NCI-H2227 treated with DMSO at 0.1 percent for 48 hours (cell line): ENCODE measurements at regions not wholly inside any gene's neighbourhood (a gene's known extent, or its start where the extent isn't known, plus 50 kb on each side); places are given as distances from the start of the nearest gene placed in this dataset.
"Not testable (repeated sequence)": the region's sequence is repeated elsewhere in the genome, so short reads cannot be mapped to it uniquely, and the experiment has no call there.

Experiments used
- DNase-seq: peaks from one replicate; lab custom pipeline; 2025; lab: John Stamatoyannopoulos, UW

DNA sequence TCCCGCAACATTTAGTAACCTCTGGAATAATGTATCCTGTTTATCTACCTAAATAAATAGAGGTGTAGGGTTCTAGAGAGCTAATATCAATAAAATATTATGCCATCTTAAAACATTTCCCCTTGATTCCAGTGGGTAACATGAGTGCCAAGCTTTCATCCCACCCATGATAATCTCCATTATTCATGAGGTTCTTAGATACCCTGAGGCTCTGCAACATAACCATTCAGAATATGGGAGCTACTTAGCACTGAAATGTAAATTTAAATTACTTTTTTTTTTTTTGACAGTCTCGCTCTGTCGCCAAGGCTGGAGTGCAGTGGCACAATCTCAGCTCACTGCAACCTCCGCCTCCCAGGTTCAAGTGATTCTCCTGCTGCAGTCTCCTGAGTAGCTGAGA, 832.7 kb downstream of the BRINP3 start:
- no peak for DNase-seq

DNA sequence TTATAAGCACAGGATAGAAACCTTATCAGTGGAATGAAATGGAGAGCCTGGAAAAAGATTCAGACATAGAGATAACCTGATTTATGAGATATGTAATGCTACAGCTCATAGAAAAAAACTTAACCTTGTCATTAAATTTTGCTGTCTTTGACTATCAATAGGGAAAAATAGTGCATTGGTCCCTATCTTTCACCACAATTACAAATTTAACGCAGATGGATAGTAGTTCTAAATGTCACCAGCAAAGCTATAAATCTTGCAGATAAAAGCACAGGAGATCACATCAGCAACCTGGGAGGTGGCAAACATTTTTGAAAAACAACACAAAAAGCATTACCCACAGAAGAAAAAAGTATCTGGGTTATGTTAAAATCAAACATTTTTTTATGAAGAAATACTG, 831.6 kb downstream of the BRINP3 start:
- DNase-seq, result no peak

DNA sequence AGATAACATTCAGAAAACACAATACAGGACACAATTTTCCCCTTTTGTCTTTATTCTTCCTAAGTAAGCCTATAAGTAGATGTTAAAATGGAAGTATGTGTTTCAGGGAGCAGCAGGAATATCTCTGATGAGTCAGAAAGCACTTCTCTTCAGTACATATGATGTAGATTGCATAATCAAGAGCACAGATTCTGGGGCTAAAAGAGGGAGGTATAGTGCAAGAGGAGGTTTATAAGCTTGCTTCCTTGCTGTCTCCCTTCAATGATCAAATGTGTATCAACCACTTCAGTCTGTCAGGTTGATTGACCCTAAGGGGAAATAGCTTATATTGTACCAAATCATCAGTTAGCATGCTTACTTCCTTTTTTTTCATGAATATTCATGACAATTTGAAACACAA, 822.8 kb downstream of the BRINP3 start:
- DNase-seq, result no peak

DNA sequence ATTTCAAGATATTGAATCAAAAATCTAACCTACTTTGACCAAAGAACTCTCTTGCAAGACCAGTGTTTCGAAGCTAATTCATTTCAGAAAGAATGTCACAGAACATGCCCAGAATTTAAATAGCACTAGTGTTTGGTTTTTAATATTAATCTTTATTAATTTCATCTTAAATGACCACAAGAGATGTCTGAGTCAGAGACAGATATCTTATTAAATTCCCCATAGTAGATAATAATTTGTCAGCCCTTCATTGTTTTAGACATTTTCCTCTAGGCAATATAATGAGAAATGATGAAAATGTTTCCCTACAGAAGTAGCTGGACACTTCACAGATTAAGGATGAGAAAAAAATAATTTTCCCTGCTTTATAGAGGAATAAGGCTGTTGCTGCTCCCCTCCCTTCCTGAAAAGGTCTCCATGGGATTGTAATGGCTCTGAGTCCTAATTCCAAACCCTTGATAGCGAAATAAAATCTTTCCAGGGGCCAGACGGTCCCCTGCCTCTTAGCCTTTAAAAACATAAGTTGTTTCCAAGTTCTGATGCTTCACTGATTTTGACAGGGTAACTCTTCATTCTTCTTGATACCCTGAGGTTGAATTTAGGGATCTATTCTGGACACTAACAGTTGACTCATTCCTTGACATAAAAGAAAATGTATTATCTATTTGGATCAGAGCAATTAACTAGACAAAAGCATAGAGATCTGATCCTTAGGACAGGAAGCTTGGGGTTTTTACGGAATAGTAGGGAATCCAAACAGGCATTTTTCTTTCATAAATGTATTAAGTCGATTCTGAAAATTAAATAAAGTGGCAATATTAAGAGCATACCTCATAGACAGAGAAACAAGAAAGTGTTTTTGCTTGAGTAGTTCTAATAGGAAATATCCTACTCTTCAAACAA, 820.8 kb downstream of the BRINP3 start:
- no peak for DNase-seq

DNA sequence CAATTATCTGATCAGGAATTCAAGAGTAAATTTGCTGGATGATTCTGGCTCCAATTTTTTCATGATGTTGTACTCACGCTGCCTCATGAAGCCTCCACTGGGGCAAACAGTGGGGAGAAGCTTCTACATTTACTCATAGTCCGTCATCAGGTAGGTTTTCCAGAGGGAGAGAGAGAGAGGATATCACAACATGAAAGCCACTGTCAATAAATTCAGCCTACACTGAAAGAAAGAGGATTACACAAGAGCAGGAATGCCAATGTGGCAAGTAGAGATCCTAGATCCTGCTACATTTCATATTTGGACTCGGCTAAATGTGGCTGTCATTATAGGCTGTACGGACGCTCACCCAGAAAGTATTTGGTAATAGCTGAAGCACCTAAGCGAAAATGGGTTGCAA, 819.9 kb downstream of the BRINP3 start:
- DNase-seq, result no peak

DNA sequence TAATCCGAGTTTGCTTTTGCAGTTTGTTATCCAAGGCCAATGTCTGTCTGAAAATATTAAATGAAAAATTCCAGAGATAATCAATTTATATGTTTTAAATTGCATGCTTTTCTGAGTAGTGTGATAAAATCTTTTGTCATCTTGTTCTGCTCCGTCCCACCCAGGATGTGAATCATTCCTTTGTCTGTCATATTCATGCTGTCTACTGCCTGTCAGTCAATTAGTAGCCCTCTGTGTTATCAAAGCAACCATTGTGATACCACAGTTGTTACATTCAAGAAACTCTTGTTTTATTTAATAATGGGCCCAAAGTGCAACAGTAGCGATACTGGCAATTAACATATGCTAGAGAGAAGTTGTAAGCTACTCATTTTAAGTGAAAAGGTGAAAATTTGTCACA, 819.3 kb downstream of the BRINP3 start:
- DNase-seq, result no peak

DNA sequence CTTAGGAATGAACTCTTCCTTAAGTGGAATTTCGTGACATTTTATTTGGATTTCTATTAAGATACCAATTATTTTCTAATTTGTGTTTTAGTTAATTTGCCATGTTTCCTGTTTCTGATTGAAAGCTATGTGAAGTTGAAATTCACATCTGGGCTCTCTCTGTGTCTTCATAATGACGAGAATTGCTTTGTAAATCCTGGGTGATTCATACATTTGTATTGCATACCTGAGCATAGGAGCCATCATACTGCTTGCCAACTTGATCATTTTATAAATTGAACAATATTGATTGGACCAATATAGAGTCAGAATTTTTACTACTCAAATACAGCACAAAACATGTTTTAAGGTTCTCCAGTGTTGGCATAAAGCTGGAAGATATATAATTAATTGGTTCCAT, 817.9 kb downstream of the BRINP3 start:
- no peak for DNase-seq

DNA sequence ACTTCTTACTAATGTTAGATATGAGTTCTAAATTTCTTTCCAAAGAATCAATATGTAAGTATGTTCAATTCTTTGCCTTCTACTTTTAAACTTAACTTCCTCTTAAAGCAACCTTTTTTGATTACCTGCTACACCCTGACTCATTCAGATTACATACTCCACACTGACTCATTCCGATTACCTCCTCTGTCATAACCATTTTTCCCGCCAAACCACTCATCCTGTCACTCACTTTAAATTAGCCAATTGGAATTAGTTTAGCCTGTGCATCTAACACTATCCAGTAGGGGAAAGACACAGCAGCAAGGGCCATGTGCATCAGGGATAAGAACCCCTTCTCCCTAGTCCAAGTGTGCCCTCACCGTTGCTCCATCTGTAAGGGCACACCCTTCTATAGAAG, 815.5 kb downstream of the BRINP3 start:
- no peak for DNase-seq

DNA sequence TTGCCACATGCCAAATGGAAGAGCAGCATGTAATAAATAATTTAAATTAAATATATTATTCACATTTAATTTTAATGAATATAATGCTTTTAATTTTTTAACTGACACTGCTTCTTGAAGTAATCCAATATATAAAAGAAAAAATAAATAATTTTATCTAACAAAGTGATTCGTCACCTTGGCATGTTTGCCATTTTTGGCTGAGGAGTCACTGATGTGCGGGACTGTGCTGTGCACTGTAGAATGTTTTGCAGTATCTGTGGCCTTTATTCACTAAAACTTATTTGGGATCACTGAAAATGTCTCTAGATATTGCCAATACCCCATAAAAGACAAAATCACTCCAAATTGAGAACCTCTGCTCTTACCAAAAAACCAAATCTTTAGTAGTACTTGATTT, 807.8 kb downstream of the BRINP3 start:
- DNase-seq, result no peak

DNA sequence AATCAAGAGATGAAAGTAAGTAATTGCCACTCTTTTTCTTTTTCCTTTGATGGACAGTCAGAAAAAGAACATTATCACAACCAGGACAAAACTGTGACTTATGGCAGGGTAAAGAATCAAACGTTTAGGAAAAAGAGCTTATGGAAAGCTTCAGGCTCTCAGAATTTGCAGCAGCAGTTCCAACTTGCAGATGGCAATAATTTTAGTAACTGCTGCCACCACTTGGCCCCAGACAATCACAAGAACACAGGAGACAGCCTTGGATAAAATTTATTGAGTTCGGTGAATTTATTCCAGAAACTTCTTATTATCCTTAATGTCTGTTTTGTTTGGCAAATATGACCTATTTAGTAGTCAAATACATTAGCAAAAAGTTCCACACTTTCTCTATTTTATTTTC, 804.4 kb downstream of the BRINP3 start:
- DNase-seq, result no peak

DNA sequence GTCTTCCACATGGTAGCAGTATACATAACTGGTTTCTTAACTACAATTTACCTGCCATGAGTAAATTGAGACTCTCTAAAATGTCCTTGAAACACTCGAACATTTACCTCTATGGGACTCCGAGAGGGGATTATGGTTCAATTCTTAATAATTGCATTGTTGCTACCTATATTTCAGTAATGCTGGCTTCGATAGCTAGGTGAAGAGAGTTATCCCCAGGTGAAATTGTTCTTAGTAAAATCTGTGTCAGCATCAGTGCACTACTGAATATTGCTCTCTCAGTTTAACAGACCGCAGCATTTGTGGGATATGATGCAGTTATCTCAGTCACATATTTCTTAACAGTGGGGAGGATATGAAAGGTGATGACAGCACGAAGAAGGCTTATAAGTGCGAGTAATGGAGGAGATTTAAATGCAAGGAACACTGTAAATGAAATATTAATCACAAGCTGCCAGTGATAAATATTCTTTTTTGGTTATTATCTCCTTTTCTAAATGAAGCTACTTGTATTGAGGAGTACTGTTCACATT, 801.9 kb downstream of the BRINP3 start:
- DNase-seq, result no peak

DNA sequence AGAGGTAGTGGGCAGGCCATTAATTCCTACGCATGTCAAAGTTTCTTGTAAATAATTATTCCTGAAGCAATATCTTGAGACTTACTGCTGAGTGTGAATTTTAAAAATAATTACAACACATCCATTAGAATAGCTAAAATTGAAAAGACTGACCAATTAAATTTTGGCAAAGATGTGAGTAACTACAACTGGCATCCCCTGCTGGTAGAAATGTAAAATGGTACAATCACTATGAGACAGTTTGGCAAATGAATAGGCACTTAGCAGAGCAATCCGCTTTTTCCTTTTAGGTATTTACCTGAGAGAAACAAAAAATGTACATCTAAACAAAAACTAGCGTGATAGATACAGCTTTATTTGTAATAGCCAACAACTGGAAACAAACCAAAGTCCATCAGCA, 798.9 kb downstream of the BRINP3 start:
- no peak for DNase-seq

DNA sequence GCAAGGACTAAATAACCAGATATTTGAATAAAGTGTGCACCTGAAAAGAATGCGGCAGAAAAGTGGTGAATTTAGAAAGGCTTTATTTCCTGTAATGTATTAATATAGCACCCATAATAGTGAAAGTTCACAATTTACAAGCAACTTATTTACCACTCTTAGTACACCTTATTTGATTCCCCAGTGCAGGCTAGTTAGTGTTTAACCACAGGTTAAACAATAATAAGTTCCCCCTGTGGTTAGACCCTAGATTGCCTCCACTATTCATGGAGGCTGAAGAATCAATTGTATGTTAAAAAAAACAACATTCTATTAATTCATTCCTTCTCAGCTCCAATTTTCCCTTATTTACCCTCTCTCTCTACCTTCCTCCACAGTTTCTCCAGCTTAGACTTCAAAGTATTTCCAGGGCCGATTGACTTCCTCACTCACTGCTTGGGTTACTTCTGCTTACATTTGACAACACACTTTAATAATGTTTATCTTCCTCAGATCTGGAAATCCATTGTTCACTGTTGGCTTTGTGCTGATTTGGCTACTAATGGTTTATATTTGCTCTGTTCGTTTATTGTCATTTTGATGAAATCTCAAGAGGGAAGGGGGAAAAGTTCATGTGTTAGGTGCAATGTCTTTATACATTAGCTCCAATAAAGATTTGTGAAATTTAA, 796.3 kb downstream of the BRINP3 start:
- no peak for DNase-seq

DNA sequence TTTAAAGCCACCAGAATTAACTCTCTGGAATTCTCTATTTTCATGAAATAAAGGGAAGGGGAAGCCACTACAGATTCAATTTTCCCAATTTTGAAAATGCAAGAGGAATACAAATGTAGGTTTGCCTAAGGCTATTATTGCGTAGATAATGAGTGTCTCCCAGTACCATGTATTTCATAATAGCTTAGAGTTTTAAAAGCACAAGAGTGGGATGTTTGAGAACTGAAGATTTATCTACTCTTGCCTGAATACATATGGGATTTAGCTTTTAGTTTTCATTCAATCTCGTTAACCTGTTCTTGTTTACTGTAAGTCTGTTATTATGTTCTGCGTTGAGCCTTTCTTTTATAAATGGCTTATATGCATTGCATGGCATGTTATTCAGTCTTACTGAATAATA, 795.1 kb downstream of the BRINP3 start:
- no peak for DNase-seq

DNA sequence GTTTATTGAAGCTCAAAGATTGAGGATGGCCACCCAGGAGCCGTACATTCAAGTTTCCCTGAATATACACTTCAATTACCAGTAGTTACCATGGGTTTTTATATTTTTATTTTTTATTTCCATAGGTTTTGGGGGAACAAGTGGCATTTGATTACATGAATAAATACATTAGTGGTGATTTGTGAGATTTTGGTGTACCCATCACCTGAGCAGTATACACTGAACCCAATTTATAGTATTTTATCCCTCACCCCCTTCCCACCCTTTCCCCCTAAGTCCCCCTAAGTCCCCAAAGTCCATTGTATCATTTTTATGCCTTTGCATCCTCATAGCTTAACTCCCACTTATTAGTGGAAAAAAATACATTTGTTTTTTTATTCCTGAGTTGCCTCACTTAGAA, 791.4 kb downstream of the BRINP3 start:
- no peak for DNase-seq

DNA sequence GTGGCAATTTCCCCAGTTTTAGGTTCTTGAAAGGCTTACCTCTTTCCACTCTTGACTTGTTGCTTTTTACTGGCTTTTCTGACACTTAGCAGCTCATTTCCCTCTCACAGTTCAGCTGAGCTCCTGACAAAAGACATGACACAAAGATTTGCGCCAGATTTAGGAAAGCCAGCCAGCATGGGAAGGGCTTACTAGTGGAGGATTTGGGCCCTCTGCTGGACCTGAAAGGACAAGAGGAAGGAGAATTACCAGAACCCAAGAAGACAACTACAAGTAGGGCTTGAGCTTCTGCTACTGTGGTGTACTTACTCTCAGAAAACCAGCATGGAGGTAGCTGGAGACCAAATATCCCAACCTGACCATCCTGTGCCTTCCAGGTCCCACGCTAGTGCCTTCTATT, 784.5 kb downstream of the BRINP3 start:
- no peak for DNase-seq

DNA sequence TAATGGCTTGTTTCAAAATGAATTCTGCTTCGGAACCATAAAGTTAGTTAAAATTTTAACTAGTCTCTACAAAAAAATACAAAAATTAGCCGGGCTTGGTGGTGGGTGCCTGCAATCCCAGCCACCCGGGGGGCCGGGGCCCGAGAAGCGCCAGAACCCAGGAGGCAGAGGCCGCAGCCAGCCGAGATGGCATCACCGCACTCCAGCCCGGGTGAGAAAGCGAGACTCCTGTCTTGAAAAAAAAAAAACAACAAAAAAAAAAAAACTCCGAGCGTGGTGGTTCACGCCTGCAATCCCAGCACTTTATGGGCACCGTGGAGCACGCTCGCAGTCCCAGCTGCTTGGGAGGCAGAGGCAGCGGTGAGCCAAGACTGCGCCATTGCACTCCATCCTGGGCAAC, 781.4 kb downstream of the BRINP3 start:
- DNase-seq, result no peak

DNA sequence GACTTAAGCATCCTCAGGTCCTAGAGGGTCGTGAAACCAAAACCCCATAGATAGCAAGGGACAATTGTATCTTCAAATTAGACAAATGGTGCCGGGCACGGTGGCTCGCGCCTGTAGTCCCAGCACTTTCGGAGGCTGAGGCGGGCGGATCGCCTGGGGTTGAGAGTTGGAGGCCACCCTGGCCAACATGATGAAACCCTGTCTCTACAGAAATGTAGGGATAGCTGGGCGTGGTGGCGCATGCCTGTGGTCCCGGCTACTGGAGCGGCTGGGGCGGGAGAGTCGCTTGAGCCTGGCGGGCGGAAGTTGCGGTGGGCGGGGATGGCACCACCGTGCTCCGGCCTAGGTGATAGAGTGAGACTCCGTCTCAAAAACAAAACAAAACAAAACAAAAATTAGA, 780.6 kb downstream of the BRINP3 start:
- DNase-seq, result no peak

DNA sequence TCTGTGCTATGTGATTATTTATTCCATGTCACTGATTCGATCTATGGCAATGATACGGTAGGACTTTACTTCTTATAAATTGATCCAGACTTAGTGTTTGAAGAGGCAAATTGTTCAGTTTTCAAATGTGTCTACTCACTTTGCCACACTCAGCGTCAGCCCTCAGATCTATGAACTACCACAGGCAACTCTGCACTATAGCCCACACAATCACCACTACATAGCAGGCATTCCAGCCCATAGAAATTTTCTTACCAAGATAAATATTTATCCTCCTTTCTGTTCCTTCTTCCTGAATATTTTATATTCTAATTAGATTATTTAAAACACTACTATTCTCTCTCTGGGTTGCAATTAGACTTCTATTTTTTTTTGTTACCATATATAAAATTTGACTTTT, 776.1 kb downstream of the BRINP3 start:
- no peak for DNase-seq

DNA sequence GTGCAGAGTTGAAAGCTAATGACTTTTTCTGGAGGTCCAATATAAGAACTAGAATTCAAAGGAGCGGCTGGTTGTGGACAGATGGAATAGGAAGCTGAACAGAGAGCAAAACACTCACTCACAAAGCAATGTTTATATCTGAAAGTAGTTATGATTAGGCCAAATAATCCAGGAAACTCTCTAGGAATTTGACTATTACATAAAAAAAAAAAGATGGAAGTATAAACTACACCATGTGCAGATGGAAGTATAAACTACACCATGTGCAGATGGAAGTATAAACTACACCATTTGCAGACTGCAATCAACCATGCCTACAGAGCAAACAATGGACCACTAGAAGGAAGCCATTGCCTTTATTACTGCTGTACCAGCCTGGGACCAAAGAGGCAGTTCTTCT, 771.1 kb downstream of the BRINP3 start:
- DNase-seq, result no peak

DNA sequence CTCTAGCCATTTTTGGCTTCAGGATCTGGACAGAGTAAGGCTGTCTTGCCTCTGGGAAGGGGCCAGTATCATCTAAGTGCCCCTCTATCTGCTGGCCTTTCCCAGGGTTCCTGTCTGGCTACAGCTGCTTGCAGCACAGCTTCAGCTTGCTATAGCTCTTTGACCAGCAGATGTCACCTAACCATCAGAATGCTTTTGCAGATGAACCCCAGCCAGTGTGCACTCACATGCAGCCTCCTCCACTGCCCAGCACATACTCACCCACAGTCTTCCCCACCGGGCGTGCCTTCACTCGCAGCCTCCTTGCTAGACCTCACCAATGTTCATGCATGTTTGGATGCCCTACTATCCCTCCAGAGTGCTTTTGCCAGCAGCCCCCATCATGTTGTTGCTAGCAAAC, 769.0 kb downstream of the BRINP3 start:
- DNase-seq, result no peak

DNA sequence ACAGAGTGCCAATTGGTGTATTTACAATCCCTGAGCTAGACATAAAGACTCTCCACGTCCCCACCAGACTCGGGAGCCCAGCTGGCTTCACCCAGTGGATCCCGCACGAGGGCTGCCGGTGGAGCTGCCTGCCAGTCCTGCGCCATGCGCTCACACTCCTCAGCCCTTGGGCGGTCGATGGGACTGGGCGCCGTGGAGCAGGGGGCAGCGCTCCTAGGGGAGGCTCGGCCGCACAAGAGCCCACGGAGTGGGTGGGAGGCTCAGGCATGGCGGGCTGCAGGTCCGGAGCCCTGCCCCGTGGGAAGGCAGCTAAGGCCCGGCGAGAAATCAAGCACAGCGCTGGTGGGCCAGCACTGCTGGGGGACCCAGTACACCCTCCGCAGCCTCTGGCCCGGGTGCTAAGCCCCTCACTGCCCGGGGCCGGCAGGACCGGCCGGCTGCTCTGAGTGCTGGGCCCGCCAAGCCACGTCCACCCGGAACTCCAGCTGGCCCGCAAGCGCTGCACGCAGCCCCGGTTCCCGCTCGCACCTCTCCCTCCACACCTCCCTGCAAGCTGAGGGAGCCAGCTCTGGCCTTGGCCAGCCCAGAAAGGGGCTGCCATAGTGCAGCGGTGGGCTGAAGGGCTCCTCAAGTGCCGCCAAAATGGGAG, 759.4 kb downstream of the BRINP3 start:
- DNase-seq, result not testable (repeated sequence)

DNA sequence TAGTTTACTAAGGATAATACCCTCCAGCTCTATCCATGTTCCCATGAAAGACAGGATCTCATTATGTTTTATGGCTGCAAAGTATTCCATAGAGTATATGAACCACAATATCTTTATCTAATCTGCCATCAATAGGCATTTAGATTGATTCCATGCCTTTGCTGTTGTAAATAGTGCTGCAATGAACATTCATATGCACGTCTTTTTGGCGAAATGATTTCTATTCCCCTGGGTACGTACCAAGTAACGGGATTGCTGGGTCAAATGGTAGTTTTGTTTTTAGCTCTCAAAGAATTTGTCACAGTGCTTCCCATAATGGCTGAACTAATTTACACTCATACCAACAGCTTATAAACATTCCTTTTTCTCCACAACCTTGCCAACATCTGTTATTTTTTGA, 750.9 kb downstream of the BRINP3 start:
- DNase-seq, result no peak
